ENCODE measurements at regions not wholly inside any gene's neighbourhood (a gene's known extent, or its start where the extent isn't known, plus 50 kb on each side); places are given as distances from the start of the nearest gene placed in this dataset.
"Not testable (repeated sequence)": the region's sequence is repeated elsewhere in the genome, so short reads cannot be mapped to it uniquely, and the experiment has no call there.

DNA sequence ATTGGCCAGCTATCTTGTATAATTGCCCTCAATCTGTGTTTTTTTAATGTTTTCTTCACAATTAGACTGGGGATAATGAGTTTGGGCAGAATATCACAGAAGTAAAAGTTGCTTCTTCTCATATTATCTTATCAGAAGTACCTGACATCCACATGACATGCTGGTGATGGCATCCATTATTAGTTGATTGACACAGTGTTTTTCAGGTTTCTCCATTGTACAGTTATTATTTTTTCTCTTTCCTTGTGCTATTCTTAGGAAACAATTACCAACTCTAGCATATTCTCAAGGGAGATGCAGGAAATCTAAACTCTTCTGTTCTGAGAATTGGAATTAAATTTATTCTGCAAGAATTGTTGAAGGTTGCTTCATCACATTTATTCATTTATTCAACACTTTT is 1000.1 kb upstream of the LCORL start:
- no peak for TF ChIP-seq RARB (CRISPR knock-in tag; IDR thresholded peaks at IDR 0.05)
- no peak for TF ChIP-seq TCF4 (CRISPR knock-in tag; IDR thresholded peaks at IDR 0.05; ENCODE audit: borderline replicate concordance)
- TF ChIP-seq ISL1 (CRISPR knock-in tag; IDR thresholded peaks at IDR 0.05) = no peak
- ATAC-seq = no peak

- ATAC-seq = not testable (repeated sequence)
Measured at GRCh38 chr4:19016550-19016949, 995.0 kb upstream of the LCORL start.

DNA sequence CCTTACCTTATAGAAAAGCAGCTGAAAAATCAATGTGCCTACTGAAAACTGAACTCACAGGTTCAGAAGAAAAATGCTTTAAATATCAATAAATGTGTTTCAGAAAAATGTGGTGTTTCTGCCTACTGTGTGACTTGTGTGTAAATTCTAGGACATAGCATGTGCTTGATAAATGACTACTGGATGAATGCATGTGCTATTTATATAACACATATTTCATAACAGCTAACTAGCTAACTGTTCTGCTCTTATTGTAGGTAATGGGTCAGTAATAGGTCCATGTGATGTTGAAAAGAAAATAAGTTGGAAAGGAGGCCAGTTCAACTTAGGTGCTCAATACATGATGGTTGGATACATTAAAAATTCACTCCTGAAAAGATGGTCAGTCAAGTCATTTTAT is 993.0 kb upstream of the LCORL start:
- no peak for TF ChIP-seq GLIS3 (CRISPR knock-in tag; IDR thresholded peaks at IDR 0.05)
- TF ChIP-seq ZFP3 (CRISPR knock-in tag; IDR thresholded peaks at IDR 0.05) = no peak
- TF ChIP-seq, protein P1, sequence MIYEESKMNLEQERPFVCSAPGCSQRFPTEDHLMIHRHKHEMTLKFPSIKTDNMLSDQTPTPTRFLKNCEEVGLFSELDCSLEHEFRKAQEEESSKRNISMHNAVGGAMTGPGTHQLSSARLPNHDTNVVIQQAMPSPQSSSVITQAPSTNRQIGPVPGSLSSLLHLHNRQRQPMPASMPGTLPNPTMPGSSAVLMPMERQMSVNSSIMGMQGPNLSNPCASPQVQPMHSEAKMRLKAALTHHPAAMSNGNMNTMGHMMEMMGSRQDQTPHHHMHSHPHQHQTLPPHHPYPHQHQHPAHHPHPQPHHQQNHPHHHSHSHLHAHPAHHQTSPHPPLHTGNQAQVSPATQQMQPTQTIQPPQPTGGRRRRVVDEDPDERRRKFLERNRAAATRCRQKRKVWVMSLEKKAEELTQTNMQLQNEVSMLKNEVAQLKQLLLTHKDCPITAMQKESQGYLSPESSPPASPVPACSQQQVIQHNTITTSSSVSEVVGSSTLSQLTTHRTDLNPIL (CRISPR knock-in tag; IDR thresholded peaks at IDR 0.05; ENCODE audit: low read depth) = no peak
- no peak for TF ChIP-seq PPARA (CRISPR knock-in tag; IDR thresholded peaks at IDR 0.05; ENCODE audit: borderline replicate concordance)
- no peak for TF ChIP-seq TSHZ2 (CRISPR knock-in tag; IDR thresholded peaks at IDR 0.05)
- no peak for TF ChIP-seq CSDC2 (CRISPR knock-in tag; IDR thresholded peaks at IDR 0.05)
- no peak for TF ChIP-seq ISL1 (CRISPR knock-in tag; IDR thresholded peaks at IDR 0.05)
- TF ChIP-seq TCF4 (CRISPR knock-in tag; IDR thresholded peaks at IDR 0.05; ENCODE audit: borderline replicate concordance) = no peak

DNA sequence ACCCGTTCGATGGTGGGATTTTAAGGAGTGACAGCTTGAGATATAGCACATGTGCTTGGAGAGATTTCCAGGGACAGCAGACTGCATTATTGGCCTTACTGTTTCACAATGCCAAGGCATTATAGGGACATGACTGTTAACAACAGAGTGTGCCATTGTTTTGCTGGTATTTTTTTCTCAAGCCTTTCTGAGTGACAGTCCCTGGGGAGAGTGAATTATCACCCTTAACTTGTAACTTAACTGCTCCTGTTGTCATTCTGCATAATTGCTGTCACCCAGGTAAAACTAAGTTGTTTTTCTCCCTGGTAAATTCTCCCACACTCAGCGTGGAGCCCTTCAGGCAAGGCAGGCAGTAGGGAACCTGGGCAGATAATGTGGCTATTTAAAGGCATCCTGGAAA is 989.2 kb upstream of the LCORL start:
- TF ChIP-seq PPARA (CRISPR knock-in tag; IDR thresholded peaks at IDR 0.05; ENCODE audit: borderline replicate concordance) = no peak
- TF ChIP-seq TSHZ2 (CRISPR knock-in tag; IDR thresholded peaks at IDR 0.05) = no peak
- no peak for TF ChIP-seq GLIS3 (CRISPR knock-in tag; IDR thresholded peaks at IDR 0.05)
- no peak for TF ChIP-seq ARNTL (CRISPR knock-in tag; IDR thresholded peaks at IDR 0.05; ENCODE audit: borderline replicate concordance, low read depth)
- no peak for TF ChIP-seq ZNF565 (CRISPR knock-in tag; conservative IDR thresholded peaks at IDR 0.05; ENCODE audit: low read depth)
- no peak for TF ChIP-seq BACH2 (CRISPR knock-in tag; IDR thresholded peaks at IDR 0.05; ENCODE audit: borderline replicate concordance)
- no peak for TF ChIP-seq ZC3H10 (CRISPR knock-in tag; IDR thresholded peaks at IDR 0.05)
- TF ChIP-seq, protein P2, sequence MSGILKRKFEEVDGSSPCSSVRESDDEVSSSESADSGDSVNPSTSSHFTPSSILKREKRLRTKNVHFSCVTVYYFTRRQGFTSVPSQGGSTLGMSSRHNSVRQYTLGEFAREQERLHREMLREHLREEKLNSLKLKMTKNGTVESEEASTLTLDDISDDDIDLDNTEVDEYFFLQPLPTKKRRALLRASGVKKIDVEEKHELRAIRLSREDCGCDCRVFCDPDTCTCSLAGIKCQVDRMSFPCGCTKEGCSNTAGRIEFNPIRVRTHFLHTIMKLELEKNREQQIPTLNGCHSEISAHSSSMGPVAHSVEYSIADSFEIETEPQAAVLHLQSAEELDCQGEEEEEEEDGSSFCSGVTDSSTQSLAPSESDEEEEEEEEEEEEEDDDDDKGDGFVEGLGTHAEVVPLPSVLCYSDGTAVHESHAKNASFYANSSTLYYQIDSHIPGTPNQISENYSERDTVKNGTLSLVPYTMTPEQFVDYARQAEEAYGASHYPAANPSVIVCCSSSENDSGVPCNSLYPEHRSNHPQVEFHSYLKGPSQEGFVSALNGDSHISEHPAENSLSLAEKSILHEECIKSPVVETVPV (CRISPR knock-in tag; IDR thresholded peaks at IDR 0.05) = no peak
- TF ChIP-seq SNAI2 (CRISPR knock-in tag; IDR thresholded peaks at IDR 0.05) = no peak
- no peak for TF ChIP-seq ZNF70 (CRISPR knock-in tag; IDR thresholded peaks at IDR 0.05)
- TF ChIP-seq OSR1 (CRISPR knock-in tag; IDR thresholded peaks at IDR 0.05) = no peak
- TF ChIP-seq ZFP30 (CRISPR knock-in tag; IDR thresholded peaks at IDR 0.05) = no peak
- TF ChIP-seq ESRRG (CRISPR knock-in tag; IDR thresholded peaks at IDR 0.05) = no peak
- no peak for ATAC-seq

More for the DNA sequence above, 993.0 kb upstream of the LCORL start:
- no peak for ATAC-seq

GRCh38 chr4:19009881-19010280 is 988.3 kb upstream of the LCORL start:
- no peak for ATAC-seq
- TF ChIP-seq ARNTL (CRISPR knock-in tag; IDR thresholded peaks at IDR 0.05; ENCODE audit: borderline replicate concordance, low read depth) (no peak), TSHZ2 (CRISPR knock-in tag; IDR thresholded peaks at IDR 0.05) (no peak), ZNF8 (CRISPR knock-in tag; IDR thresholded peaks at IDR 0.05) (no peak), TOX (CRISPR knock-in tag; IDR thresholded peaks at IDR 0.05; ENCODE audit: borderline replicate concordance) (no peak), PATZ1 (CRISPR knock-in tag; IDR thresholded peaks at IDR 0.05; ENCODE audit: borderline replicate concordance) (no peak)

All from SK-N-SH treated with all-trans-retinoic acid at 6 μM for 48 hours (cell line).